ENCODE measurements at regions not wholly inside any gene's neighbourhood (a gene's known extent, or its start where the extent isn't known, plus 50 kb on each side); places are given as distances from the start of the nearest gene placed in this dataset.

GRCh38 chr4:128551280-128551679, 258.2 kb upstream of the JADE1 start:
- H3K27me3 Mint-ChIP-seq (ENCODE audit: low read depth): peaks cover 8% of the 10 kb centered on the region
- peaks cover 2% of the 10 kb centered on the region for H3K9me3 Mint-ChIP-seq
- H3K27ac Mint-ChIP-seq: no peak overlapping the region
- TF ChIP-seq CTCF (IDR thresholded peaks at IDR 0.05; ENCODE audit: unreplicated experiment in 3 of 3): no peak
- peaks cover 33% of the 10 kb centered on the region for H3K4me1 Mint-ChIP-seq
- no peaks in the 10 kb centered on the region for H3K36me3 Mint-ChIP-seq (ENCODE audit: low read depth)
- H3K4me3 Mint-ChIP-seq: no peak overlapping the region

GRCh38 chr4:128550060-128550459, 259.4 kb upstream of the JADE1 start:
- no peaks in the 10 kb centered on the region for H3K36me3 Mint-ChIP-seq (ENCODE audit: low read depth)

GRCh38 chr4:128549636-128550035, 259.9 kb upstream of the JADE1 start:
- no peaks in the 10 kb centered on the region for H3K36me3 Mint-ChIP-seq (ENCODE audit: low read depth)
- peaks cover 27% of the 10 kb centered on the region for H3K4me1 Mint-ChIP-seq
- TF ChIP-seq CTCF (IDR thresholded peaks at IDR 0.05; ENCODE audit: unreplicated experiment in 3 of 3): no peak
- H3K9me3 Mint-ChIP-seq: peaks cover 2% of the 10 kb centered on the region
- H3K27ac Mint-ChIP-seq: no peak overlapping the region
- H3K27me3 Mint-ChIP-seq (ENCODE audit: low read depth): peaks cover 8% of the 10 kb centered on the region
- H3K4me3 Mint-ChIP-seq: no peak overlapping the region

More at GRCh38 chr4:128550060-128550459, 259.4 kb upstream of the JADE1 start:
- H3K27ac Mint-ChIP-seq: peak overlapping the region in 1 of 3 experiments; percentile 49
- peaks cover 2% of the 10 kb centered on the region for H3K9me3 Mint-ChIP-seq
- no peak overlapping the region for H3K4me3 Mint-ChIP-seq
- peaks cover 28% of the 10 kb centered on the region for H3K4me1 Mint-ChIP-seq
- H3K27me3 Mint-ChIP-seq (ENCODE audit: low read depth): peaks cover 8% of the 10 kb centered on the region
- TF ChIP-seq CTCF (IDR thresholded peaks at IDR 0.05; ENCODE audit: unreplicated experiment in 3 of 3): no peak

DNA sequence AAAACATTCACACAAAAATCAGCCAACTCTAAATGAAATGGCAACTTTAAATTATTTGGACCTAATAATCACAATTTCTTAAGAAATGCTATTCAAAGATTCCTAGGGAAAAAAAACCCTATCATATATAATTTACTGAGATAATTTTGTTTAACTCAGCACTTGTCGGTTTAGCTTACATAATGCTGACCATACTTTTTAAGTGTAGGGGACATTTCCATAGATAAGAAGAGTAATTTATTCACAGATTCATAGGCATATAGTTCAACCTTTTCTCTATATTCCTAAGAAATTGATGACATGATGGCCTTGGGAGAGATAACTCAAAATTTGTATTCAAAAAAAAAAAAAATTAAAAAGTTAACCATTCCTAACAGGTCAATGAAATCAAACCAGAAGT, 260.8 kb upstream of the PGRMC2 start:
- no peaks in the 10 kb centered on the region for H3K36me3 Mint-ChIP-seq (ENCODE audit: low read depth)
- H3K4me1 Mint-ChIP-seq: peaks cover 15% of the 10 kb centered on the region
- peaks cover 8% of the 10 kb centered on the region for H3K27me3 Mint-ChIP-seq (ENCODE audit: low read depth)
- no peak overlapping the region for H3K4me3 Mint-ChIP-seq
- TF ChIP-seq CTCF (IDR thresholded peaks at IDR 0.05; ENCODE audit: unreplicated experiment in 3 of 3): no peak
- H3K9me3 Mint-ChIP-seq: peaks cover 2% of the 10 kb centered on the region
- H3K27ac Mint-ChIP-seq: no peak overlapping the region

DNA sequence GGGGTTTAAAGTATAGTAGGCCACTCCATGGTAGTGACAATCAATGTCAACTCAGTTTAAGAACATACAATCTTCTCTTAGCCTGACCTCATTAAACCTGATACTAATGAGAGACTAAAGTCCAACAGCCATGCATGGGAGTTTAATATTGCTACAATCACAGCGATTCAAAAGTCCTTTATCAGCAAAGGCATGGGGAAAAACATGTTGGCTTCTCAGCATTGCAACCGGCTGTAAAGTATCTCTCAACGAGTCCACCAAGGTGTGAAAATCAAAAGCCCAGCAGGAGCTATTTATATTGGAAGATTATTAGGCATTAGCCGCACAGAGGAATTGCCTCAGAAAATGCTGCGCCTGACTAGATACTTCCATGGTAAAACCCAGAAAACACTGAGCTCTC, 256.7 kb upstream of the PGRMC2 start:
- H3K36me3 Mint-ChIP-seq (ENCODE audit: low read depth): no peaks in the 10 kb centered on the region
- no peaks in the 10 kb centered on the region for H3K9me3 Mint-ChIP-seq
- H3K4me1 Mint-ChIP-seq: no peaks in the 10 kb centered on the region
- no peak overlapping the region for H3K4me3 Mint-ChIP-seq
- no peak for TF ChIP-seq CTCF (IDR thresholded peaks at IDR 0.05; ENCODE audit: unreplicated experiment in 3 of 3)
- H3K27ac Mint-ChIP-seq: peak overlapping the region in 1 of 3 experiments; percentile 4
- no peaks in the 10 kb centered on the region for H3K27me3 Mint-ChIP-seq (ENCODE audit: low read depth)

GRCh38 chr4:128543696-128544095, 256.1 kb upstream of the PGRMC2 start:
- Mint-ChIP-seq H3K4me3 (no peak overlapping the region), H3K36me3 (ENCODE audit: low read depth) (no peaks in the 10 kb centered on the region), H3K9me3 (no peaks in the 10 kb centered on the region), H3K27me3 (ENCODE audit: low read depth) (no peaks in the 10 kb centered on the region), H3K27ac (peak overlapping the region in 2 of 3 experiments; percentile 4 to 52), H3K4me1 (no peaks in the 10 kb centered on the region)
- no peak for TF ChIP-seq CTCF (IDR thresholded peaks at IDR 0.05; ENCODE audit: unreplicated experiment in 3 of 3)
